ENCODE measurements at regions not wholly inside any gene's neighbourhood (a gene's known extent, or its start where the extent isn't known, plus 50 kb on each side); places are given as distances from the start of the nearest gene placed in this dataset.

GRCh38 chr15:29593111-29593510 is 229.2 kb downstream of the TJP1 start:
- TF ChIP-seq TAF1 (IDR thresholded peaks at IDR 0.05; ENCODE audit: low read depth, low read length) (no peak), POLR2A (IDR thresholded peaks at IDR 0.05; ENCODE audit: control extremely low read depth in 1 of 2, low read depth in 2 of 2, low read length in 2 of 2) (no peak), NANOG (IDR thresholded peaks at IDR 0.05; ENCODE audit: insufficient read depth, low read depth, low read length, poor library complexity, severe bottlenecking) (no peak)

Measured in H1 (cell line).